CD4-positive, alpha-beta memory T cell (primary cell): ENCODE measurements at regions not wholly inside any gene's neighbourhood (a gene's known extent, or its start where the extent isn't known, plus 50 kb on each side); places are given as distances from the start of the nearest gene placed in this dataset.
"Not testable (repeated sequence)": the region's sequence is repeated elsewhere in the genome, so short reads cannot be mapped to it uniquely, and the experiment has no call there.

Experiments
- CTCF ChIA-PET: fragments of 350-600 bp; sonication (Branson Sonifier 250); formaldehyde crosslinking; loops from one replicate; lab custom pipeline; 2021; ENCODE audit warnings: inconsistent platforms; ENCODE audit not compliant: partially characterized antibody; lab: Charles Lee
- POLR2A ChIA-PET: fragments of 350-600 bp; sonication (Branson Sonifier 250); formaldehyde crosslinking; loops from one replicate; lab custom pipeline; 2021; ENCODE audit not compliant: partially characterized antibody; lab: Charles Lee
- DNase-seq, 5 donors: peaks; one replicate each; pipeline versions ENCODE4 v3.0.0 to v3.0.0-alpha.2; 2020 to 2022; ENCODE audit warnings: mixed read lengths in 1 of 5
- H3K27ac ChIP-seq: one replicate; pipeline ENCODE4 v1.7.0; 2013; ENCODE audit warnings: low read depth, low read length
- H3K27me3 ChIP-seq: 2 replicates; pipeline ENCODE4 v1.7.0; 2013; ENCODE audit warnings: mild to moderate bottlenecking, low read length, moderate library complexity; ENCODE audit not compliant: insufficient read depth
- H3K36me3 ChIP-seq: 2 replicates; pipeline ENCODE4 v1.7.0; 2013; ENCODE audit warnings: mild to moderate bottlenecking, low read length, moderate library complexity; ENCODE audit not compliant: insufficient read depth
- H3K4me1 ChIP-seq: 2 replicates; pipeline ENCODE4 v1.7.0; 2013; ENCODE audit warnings: mild to moderate bottlenecking, low read length, moderate library complexity; ENCODE audit not compliant: insufficient read depth
- H3K4me3 ChIP-seq, 2 donors: one replicate each; pipeline ENCODE4 v1.7.0; 2013; ENCODE audit warnings: low read length in 2 of 2, mild to moderate bottlenecking in 1 of 2
- H3K9me3 ChIP-seq, 2 donors: one replicate each; pipeline ENCODE4 v1.7.0; 2013; ENCODE audit warnings: low read length in 2 of 2, control low read depth in 1 of 2; ENCODE audit not compliant: control insufficient read depth in 1 of 2
- H3K27ac Mint-ChIP-seq, 7 donors: one replicate each; pipeline ENCODE4 v1.8.0; 2020 to 2021; ENCODE audit warnings: mixed read lengths in 7 of 7, mild to moderate bottlenecking in 6 of 7, inconsistent platforms in 3 of 7, moderate library complexity in 3 of 7
- H3K27me3 Mint-ChIP-seq, 2 donors: one replicate each; pipeline ENCODE4 v1.8.0; 2020 to 2021; ENCODE audit warnings: mixed read lengths in 2 of 2
- H3K36me3 Mint-ChIP-seq, 2 donors: one replicate each; pipeline ENCODE4 v1.8.0; 2020 to 2021; ENCODE audit warnings: mixed read lengths in 2 of 2, inconsistent platforms in 1 of 2, mild to moderate bottlenecking in 1 of 2
- H3K4me1 Mint-ChIP-seq, 4 donors: one replicate each; pipeline ENCODE4 v1.8.0; 2020 to 2021; ENCODE audit warnings: mixed read lengths in 4 of 4, mild to moderate bottlenecking in 1 of 4
- H3K4me3 Mint-ChIP-seq, 8 donors: one replicate each; pipeline ENCODE4 v1.8.0; 2020 to 2021; ENCODE audit warnings: mixed read lengths in 8 of 8, mild to moderate bottlenecking in 7 of 8, moderate library complexity in 6 of 8, inconsistent platforms in 3 of 8
- H3K9me3 Mint-ChIP-seq, 8 donors: one replicate each; pipeline ENCODE4 v1.8.0; 2020 to 2021; ENCODE audit warnings: mixed read lengths in 8 of 8, mild to moderate bottlenecking in 5 of 8, inconsistent platforms in 3 of 8, moderate library complexity in 1 of 8
- intact Hi-C: fragments of 100-400 bp; cut with micrococcal nuclease; formaldehyde crosslinking; loops from one replicate; pipeline ENCODE4 v1.15.1; 2023

DNA sequence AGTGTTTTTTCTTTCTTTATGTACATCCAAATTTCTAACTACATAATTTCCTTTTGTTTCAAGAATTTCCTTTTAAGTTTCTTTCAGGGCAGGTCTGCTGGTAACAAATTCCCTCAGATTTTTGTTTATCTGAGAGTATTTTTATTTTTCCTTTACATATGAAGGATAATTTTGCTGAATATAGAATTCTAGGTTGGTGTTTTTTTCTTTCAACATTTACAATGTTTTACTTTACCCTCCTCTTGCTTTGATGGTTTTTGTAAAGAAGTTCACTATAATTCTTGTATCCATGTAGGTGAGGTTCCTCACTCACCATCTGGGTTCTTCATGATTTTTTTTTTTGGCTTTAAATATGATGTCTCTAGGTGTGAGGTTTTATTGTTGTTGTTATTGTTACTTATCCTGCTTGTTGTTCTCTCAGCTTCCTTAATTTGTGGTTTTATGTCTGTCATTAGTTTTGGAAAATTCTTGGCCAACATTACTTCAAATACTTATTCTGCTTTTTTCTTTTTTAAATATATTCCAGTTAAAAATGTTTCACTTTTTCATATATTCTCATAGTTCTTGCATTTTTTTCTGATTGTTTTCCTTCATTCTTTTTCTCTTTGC is 580.1 kb upstream of the CITED2 start:
- no peak for DNase-seq
- H3K27ac ChIP-seq: no peak overlapping the region
- ChIA-PET POLR2A (no interaction called here), CTCF (no interaction called here)
- no peak overlapping the region for H3K27ac Mint-ChIP-seq
- no peaks in the 10 kb centered on the region for H3K4me1 Mint-ChIP-seq
- H3K9me3 ChIP-seq: no peaks in the 10 kb centered on the region
- intact Hi-C loops: no loop called here
- no peak overlapping the region for H3K4me3 ChIP-seq
- peaks cover 0 to 16% (median 8%) of the 10 kb centered on the region in 8 donors for H3K9me3 Mint-ChIP-seq
- no peak overlapping the region for H3K4me3 Mint-ChIP-seq
- H3K27me3 ChIP-seq: no peaks in the 10 kb centered on the region
- H3K4me1 ChIP-seq: no peaks in the 10 kb centered on the region
- no peaks in the 10 kb centered on the region for H3K36me3 Mint-ChIP-seq
- H3K36me3 ChIP-seq: no peaks in the 10 kb centered on the region
- H3K27me3 Mint-ChIP-seq: peaks cover 2% of the 10 kb centered on the region in 2 donors

DNA sequence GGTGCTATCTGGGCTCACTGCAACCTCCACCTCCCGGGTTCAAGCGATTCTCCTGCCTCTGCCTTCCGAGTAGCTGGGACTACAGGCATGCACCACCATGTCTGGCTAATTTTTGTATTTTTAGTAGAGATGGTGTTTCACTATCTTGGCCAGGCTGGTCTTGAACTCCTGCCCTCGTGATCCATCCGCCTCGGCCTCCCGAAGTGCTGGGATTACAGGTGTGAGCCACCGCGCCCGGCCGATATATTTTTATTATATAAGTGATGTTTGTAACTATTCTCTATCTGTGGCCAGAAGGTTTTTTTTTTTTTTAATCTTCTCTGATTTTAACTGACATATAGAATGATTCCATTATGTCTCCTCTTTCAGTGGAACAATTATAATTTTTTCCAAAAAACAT is 579.3 kb upstream of the CITED2 start:
- POLR2A ChIA-PET, H3K36me3 ChIP-seq, H3K27me3 Mint-ChIP-seq, H3K4me3 Mint-ChIP-seq, H3K27me3 ChIP-seq, H3K4me3 ChIP-seq, H3K36me3 Mint-ChIP-seq, H3K9me3 ChIP-seq, DNase-seq, CTCF ChIA-PET, intact Hi-C loops, H3K27ac ChIP-seq, H3K4me1 Mint-ChIP-seq, H3K27ac Mint-ChIP-seq, H3K4me1 ChIP-seq: not testable (repeated sequence)
- peaks cover 0 to 16% (median 9%) of the 10 kb centered on the region in 8 donors for H3K9me3 Mint-ChIP-seq

DNA sequence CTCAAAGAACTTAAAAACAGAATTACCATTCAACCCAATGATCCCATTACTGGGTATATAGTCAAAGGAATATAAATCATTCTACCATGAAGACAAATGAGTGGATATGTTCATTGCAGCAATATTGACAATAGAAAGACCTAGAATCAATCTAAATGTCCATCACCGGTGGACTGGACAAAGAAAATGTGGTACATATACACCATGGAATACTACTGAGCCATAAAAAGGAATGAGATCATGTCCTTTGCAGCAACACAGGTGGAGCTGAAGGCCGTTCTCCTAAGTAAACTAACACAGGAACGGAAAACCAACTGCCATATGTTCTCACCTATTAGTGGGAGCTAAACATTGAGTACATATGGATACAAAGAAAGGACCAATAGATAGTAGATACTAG is 576.7 kb upstream of the CITED2 start:
- H3K36me3 ChIP-seq: no peaks in the 10 kb centered on the region
- Mint-ChIP-seq H3K4me1 (no peaks in the 10 kb centered on the region), H3K27ac (no peak overlapping the region), H3K36me3 (no peaks in the 10 kb centered on the region), H3K27me3 (peaks cover 2% of the 10 kb centered on the region in 2 donors), H3K4me3 (no peak overlapping the region), H3K9me3 (peaks cover 0 to 20% (median 10%) of the 10 kb centered on the region in 8 donors)
- intact Hi-C loops: no loop called here
- CTCF ChIA-PET: no interaction called here
- POLR2A ChIA-PET: no interaction called here
- DNase-seq: no peak
- no peaks in the 10 kb centered on the region for H3K4me1 ChIP-seq
- H3K4me3 ChIP-seq: no peak overlapping the region
- H3K9me3 ChIP-seq: no peaks in the 10 kb centered on the region
- H3K27me3 ChIP-seq: no peaks in the 10 kb centered on the region
- H3K27ac ChIP-seq: no peak overlapping the region

DNA sequence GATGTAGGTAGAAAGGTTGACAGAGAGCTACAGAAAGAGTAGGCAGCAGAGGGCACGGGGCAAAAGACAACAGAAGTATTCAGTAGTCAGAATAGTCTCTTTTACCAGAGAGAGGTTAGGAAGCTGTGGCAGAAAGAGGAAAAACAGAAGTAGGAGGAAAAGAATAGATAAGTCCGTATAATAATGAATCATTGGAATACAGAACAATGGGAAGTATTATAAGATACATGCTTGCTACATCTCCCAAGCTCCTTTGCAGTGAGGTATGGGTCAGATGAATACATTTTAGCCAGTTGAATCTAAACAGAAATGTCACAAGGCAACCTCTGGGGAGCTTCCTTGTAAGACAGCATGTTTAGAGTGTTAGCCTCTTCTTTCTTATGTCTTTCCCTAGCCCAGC is 570.5 kb upstream of the CITED2 start:
- POLR2A ChIA-PET: no interaction called here
- CTCF ChIA-PET: no interaction called here

DNA sequence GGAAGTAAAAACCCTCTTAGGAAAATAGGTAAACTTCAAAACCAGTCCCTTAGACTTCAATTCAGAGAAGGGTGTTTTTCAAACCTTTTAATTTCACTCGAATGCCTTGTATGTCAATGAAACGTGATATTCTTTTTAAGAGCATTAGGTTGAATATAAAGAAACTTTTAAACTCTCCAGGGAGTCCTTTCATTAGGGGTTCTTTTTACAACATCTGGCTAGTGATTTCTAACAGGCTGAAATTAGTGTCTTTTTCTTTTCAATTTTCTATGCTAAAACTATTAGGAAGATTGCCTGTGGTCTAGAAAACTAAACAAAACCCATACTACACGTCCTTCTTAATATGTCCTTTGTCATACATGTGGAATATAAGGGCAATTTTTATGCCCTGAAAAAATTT is 569.7 kb upstream of the CITED2 start:
- Histone ChIP-seq H3K36me3 (no peaks in the 10 kb centered on the region), H3K27ac (no peak overlapping the region), H3K9me3 (no peaks in the 10 kb centered on the region), H3K27me3 (no peaks in the 10 kb centered on the region), H3K4me1 (no peaks in the 10 kb centered on the region), H3K4me3 (no peak overlapping the region)
- CTCF ChIA-PET: no interaction called here
- Mint-ChIP-seq H3K27ac (no peak overlapping the region), H3K9me3 (peaks cover 0 to 7% (median 0%) of the 10 kb centered on the region in 8 donors), H3K36me3 (no peaks in the 10 kb centered on the region), H3K4me3 (no peak overlapping the region), H3K4me1 (peaks cover 0 to 2% (median 0%) of the 10 kb centered on the region in 4 donors), H3K27me3 (peaks cover 7 to 9% of the 10 kb centered on the region in 2 donors)
- DNase-seq: no peak
- intact Hi-C loops: no loop called here
- POLR2A ChIA-PET: no interaction called here

More for the DNA sequence above, 570.5 kb upstream of the CITED2 start:
- no peak overlapping the region for H3K27ac Mint-ChIP-seq
- intact Hi-C loops: no loop called here
- no peak overlapping the region for H3K4me3 ChIP-seq
- no peak overlapping the region for H3K4me3 Mint-ChIP-seq
- H3K9me3 Mint-ChIP-seq: peaks cover 0 to 7% (median 0%) of the 10 kb centered on the region in 8 donors
- peaks cover 0 to 2% (median 0%) of the 10 kb centered on the region in 4 donors for H3K4me1 Mint-ChIP-seq
- peaks cover 7 to 9% of the 10 kb centered on the region in 2 donors for H3K27me3 Mint-ChIP-seq
- no peak overlapping the region for H3K27ac ChIP-seq
- H3K9me3 ChIP-seq: no peaks in the 10 kb centered on the region
- DNase-seq: no peak
- H3K36me3 Mint-ChIP-seq: no peaks in the 10 kb centered on the region
- no peaks in the 10 kb centered on the region for H3K4me1 ChIP-seq
- H3K36me3 ChIP-seq: no peaks in the 10 kb centered on the region
- no peaks in the 10 kb centered on the region for H3K27me3 ChIP-seq

DNA sequence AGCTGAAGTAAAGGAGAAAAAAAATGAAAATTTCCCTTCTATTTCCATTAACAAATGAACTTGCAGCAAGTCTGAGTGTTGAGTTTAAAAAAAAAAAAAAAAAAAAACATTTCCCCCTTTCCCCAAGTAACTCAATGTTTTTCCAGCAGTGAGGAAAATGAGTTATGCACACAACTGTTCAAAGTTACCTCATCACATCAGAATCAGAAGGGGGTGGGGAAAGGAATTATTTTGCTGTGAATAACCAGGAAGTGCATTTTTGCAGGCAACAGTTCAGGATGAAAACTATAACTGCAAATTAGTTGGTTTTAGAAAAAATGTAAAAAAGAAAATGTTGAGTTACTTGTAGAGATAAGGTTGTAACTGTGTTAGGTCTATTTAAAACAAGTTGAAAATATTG is 568.9 kb upstream of the CITED2 start:
- Mint-ChIP-seq H3K9me3 (peaks cover 0 to 4% (median 0%) of the 10 kb centered on the region in 8 donors), H3K4me3 (no peak overlapping the region), H3K36me3 (no peaks in the 10 kb centered on the region), H3K27ac (no peak overlapping the region), H3K4me1 (peaks cover 0 to 2% (median 0%) of the 10 kb centered on the region in 4 donors), H3K27me3 (peaks cover 7 to 9% of the 10 kb centered on the region in 2 donors)
- no peaks in the 10 kb centered on the region for H3K27me3 ChIP-seq
- no peak for DNase-seq
- no peak overlapping the region for H3K4me3 ChIP-seq
- POLR2A ChIA-PET: no interaction called here
- no peaks in the 10 kb centered on the region for H3K36me3 ChIP-seq
- H3K9me3 ChIP-seq: no peaks in the 10 kb centered on the region
- CTCF ChIA-PET: no interaction called here
- intact Hi-C loops: no loop called here
- no peak overlapping the region for H3K27ac ChIP-seq
- no peaks in the 10 kb centered on the region for H3K4me1 ChIP-seq

DNA sequence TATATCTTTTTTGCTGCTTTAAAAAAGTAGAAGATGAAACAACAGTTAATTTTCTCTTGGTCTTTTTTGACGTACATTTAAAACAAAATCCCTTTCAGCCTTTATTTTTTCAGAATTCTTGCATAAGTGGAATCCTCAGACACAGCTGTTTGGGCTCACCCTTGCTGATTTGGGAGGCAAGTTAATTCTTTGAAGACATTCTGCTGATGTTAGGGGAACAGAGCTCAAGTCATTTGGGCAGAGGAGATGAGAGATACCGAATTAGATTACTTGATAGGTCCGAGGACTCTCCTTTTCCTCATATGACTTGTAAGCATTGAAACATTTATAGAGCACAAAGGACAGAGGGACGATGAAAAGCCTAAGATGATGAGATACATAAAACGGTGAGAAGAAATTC is 567.9 kb upstream of the CITED2 start:
- no peaks in the 10 kb centered on the region for H3K4me1 ChIP-seq
- H3K27me3 ChIP-seq: no peaks in the 10 kb centered on the region
- Mint-ChIP-seq H3K4me3 (no peak overlapping the region), H3K36me3 (no peaks in the 10 kb centered on the region), H3K4me1 (peaks cover 0 to 2% (median 0%) of the 10 kb centered on the region in 4 donors), H3K9me3 (peaks cover 0 to 4% (median 0%) of the 10 kb centered on the region in 8 donors), H3K27ac (no peak overlapping the region), H3K27me3 (peaks cover 7 to 9% of the 10 kb centered on the region in 2 donors)
- no peak overlapping the region for H3K4me3 ChIP-seq
- ChIA-PET POLR2A (no interaction called here), CTCF (no interaction called here)
- H3K36me3 ChIP-seq: no peaks in the 10 kb centered on the region
- DNase-seq: no peak
- no peaks in the 10 kb centered on the region for H3K9me3 ChIP-seq
- intact Hi-C loops: no loop called here
- no peak overlapping the region for H3K27ac ChIP-seq
